ENCODE measurements at regions not wholly inside any gene's neighbourhood (a gene's known extent, or its start where the extent isn't known, plus 50 kb on each side); places are given as distances from the start of the nearest gene placed in this dataset.
"Not testable (repeated sequence)": the region's sequence is repeated elsewhere in the genome, so short reads cannot be mapped to it uniquely, and the experiment has no call there.

- no peaks in the 10 kb centered on the region for H3K27me3 Mint-ChIP-seq (ENCODE audit: low read depth)
- H3K27ac Mint-ChIP-seq: no peak overlapping the region
- H3K36me3 Mint-ChIP-seq (ENCODE audit: low read depth): no peaks in the 10 kb centered on the region
- H3K4me1 Mint-ChIP-seq (ENCODE audit: low read depth): no peaks in the 10 kb centered on the region
- no peak overlapping the region for H3K4me3 Mint-ChIP-seq
- no peaks in the 10 kb centered on the region for H3K9me3 Mint-ChIP-seq
These were observed 159.3 kb upstream of the MARCKS start for GRCh38 chr6:113697632-113698410.

DNA sequence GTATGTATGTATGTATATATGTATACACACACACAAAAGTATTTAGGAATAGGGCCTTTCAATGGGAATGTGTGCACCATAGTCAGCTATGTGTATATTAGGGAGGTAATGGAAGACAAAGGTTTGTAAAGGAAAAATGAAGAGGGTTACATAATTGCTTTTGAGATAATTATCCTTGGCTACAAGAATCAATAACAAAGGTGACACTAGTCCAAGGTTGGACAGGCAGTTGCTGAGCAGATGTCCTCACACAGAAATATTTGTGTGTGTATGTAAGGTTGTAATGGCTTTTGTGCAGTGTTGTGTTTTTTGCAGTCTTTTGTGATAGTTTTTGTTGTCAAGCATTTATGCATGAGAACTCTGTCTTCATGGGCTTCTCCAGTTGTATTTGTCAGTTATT is 157.9 kb upstream of the MARCKS start:
- Mint-ChIP-seq H3K9me3 (no peaks in the 10 kb centered on the region), H3K27ac (no peak overlapping the region), H3K4me1 (ENCODE audit: low read depth) (no peaks in the 10 kb centered on the region), H3K4me3 (no peak overlapping the region), H3K36me3 (ENCODE audit: low read depth) (no peaks in the 10 kb centered on the region), H3K27me3 (ENCODE audit: low read depth) (no peaks in the 10 kb centered on the region)

- no peak overlapping the region for H3K4me3 Mint-ChIP-seq
- no peaks in the 10 kb centered on the region for H3K9me3 Mint-ChIP-seq
- H3K4me1 Mint-ChIP-seq (ENCODE audit: low read depth): no peaks in the 10 kb centered on the region
- no peak overlapping the region for H3K27ac Mint-ChIP-seq
- no peaks in the 10 kb centered on the region for H3K27me3 Mint-ChIP-seq (ENCODE audit: low read depth)
- H3K36me3 Mint-ChIP-seq (ENCODE audit: low read depth): no peaks in the 10 kb centered on the region
These were observed 155.4 kb upstream of the MARCKS start for GRCh38 chr6:113701552-113702254.

DNA sequence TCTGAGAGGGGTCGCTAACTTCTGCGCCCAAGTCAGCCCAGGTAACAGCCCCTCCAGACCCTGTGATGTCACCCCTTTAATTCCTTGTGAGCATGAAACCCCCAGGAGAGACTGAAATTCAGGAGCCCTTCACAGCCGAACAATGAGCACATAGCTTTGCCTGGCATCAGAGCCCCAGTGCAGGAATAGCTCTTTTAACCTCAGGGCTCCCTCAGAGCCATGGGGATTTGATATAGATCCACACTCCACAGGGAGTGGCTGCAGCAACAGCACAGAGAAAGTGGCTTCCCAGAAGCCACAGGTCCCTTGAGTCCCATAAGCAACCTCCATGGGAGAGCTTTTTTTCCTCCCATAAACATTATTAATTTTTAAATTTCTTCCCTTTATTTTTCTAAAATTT is 150.0 kb upstream of the MARCKS start:
- Mint-ChIP-seq H3K4me3 (no peak overlapping the region), H3K4me1 (ENCODE audit: low read depth) (no peaks in the 10 kb centered on the region), H3K36me3 (ENCODE audit: low read depth) (no peaks in the 10 kb centered on the region), H3K27ac (no peak overlapping the region), H3K27me3 (ENCODE audit: low read depth) (no peaks in the 10 kb centered on the region), H3K9me3 (no peaks in the 10 kb centered on the region)

GRCh38 chr6:113709936-113710509 is 147.1 kb upstream of the MARCKS start:
- Mint-ChIP-seq H3K27ac (no peak overlapping the region), H3K36me3 (ENCODE audit: low read depth) (no peaks in the 10 kb centered on the region), H3K4me1 (ENCODE audit: low read depth) (no peaks in the 10 kb centered on the region), H3K4me3 (no peak overlapping the region), H3K9me3 (no peaks in the 10 kb centered on the region), H3K27me3 (ENCODE audit: low read depth) (no peaks in the 10 kb centered on the region)

DNA sequence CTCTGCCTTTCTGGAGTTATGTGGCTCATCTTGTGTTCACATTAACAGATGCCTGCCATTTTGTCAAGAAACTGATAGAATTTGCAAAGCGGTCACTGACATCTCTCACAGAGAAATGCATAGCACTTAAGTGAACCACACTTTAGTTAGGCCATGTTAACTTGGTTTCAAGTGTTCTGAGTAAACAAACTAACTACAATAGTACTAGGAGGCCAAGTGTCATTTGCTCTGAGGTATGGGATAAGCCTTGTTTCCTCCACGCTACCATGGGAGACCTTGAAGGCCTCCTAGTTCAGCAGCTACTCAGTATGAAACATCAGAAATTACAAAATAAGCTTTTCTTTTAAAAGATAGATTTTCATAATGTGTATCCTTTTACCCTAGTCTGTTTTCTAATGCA is 143.5 kb upstream of the MARCKS start:
- Mint-ChIP-seq H3K4me1 (ENCODE audit: low read depth) (no peaks in the 10 kb centered on the region), H3K27ac (no peak overlapping the region), H3K36me3 (ENCODE audit: low read depth) (no peaks in the 10 kb centered on the region), H3K9me3 (no peaks in the 10 kb centered on the region), H3K4me3 (no peak overlapping the region), H3K27me3 (ENCODE audit: low read depth) (no peaks in the 10 kb centered on the region)

DNA sequence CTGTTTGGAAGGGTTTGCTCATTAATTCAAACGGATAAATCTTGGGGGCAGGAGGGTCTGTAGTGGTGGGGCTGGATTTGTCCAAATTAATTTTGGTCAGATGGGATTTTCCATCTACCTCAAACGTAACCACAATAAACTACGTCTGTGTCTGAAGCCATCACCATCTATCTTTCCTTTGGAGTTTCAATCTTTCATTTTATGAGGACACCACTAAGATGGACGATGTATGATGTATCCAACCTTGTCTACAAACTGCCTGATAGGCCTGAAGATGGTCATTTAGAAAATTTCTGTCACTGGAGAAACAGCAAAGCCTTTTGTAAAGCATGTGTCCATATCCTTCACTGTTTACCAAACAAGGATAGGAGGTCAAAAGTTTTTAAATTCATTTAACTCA is 138.6 kb upstream of the MARCKS start:
- no peaks in the 10 kb centered on the region for H3K27me3 Mint-ChIP-seq (ENCODE audit: low read depth)
- no peaks in the 10 kb centered on the region for H3K9me3 Mint-ChIP-seq
- no peaks in the 10 kb centered on the region for H3K36me3 Mint-ChIP-seq (ENCODE audit: low read depth)
- H3K27ac Mint-ChIP-seq: no peak overlapping the region
- H3K4me3 Mint-ChIP-seq: no peak overlapping the region
- H3K4me1 Mint-ChIP-seq (ENCODE audit: low read depth): no peaks in the 10 kb centered on the region

DNA sequence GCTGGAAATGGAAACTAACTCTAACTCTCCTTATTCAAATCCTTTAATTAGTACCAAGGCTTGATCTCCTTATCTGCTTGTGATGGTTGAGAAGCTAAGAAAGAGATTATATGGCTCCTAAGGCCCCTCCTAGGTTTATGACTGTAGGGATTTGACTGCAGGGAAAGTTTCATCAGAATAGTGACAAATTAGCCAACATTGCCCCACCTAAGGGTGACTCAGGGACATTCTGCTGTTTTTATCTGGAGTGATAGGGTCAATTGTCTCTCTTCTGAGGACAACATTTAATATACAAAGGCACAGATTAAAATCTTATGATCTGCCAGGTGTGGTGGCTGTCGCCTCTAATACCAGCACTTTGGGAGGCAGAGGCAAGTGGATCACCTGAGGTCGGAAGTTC is 138.1 kb upstream of the MARCKS start:
- no peaks in the 10 kb centered on the region for H3K9me3 Mint-ChIP-seq
- H3K36me3 Mint-ChIP-seq (ENCODE audit: low read depth): no peaks in the 10 kb centered on the region
- no peaks in the 10 kb centered on the region for H3K4me1 Mint-ChIP-seq (ENCODE audit: low read depth)
- H3K27me3 Mint-ChIP-seq (ENCODE audit: low read depth): no peaks in the 10 kb centered on the region
- H3K27ac Mint-ChIP-seq: no peak overlapping the region
- no peak overlapping the region for H3K4me3 Mint-ChIP-seq

- Mint-ChIP-seq H3K36me3 (ENCODE audit: low read depth) (no peaks in the 10 kb centered on the region), H3K4me1 (ENCODE audit: low read depth) (no peaks in the 10 kb centered on the region), H3K27me3 (ENCODE audit: low read depth) (no peaks in the 10 kb centered on the region), H3K4me3 (no peak overlapping the region), H3K27ac (no peak overlapping the region), H3K9me3 (no peaks in the 10 kb centered on the region)
These were observed 137.6 kb upstream of the MARCKS start for GRCh38 chr6:113719545-113719944.

GRCh38 chr6:113723182-113723581 is 134.0 kb upstream of the MARCKS start:
- Mint-ChIP-seq H3K27me3 (ENCODE audit: low read depth) (peaks cover 2% of the 10 kb centered on the region), H3K4me3 (no peak overlapping the region), H3K4me1 (ENCODE audit: low read depth) (no peaks in the 10 kb centered on the region), H3K27ac (no peak overlapping the region), H3K36me3 (ENCODE audit: low read depth) (no peaks in the 10 kb centered on the region), H3K9me3 (no peaks in the 10 kb centered on the region)

- not testable (repeated sequence) for H3K9me3 Mint-ChIP-seq; H3K4me3 Mint-ChIP-seq; H3K4me1 Mint-ChIP-seq (ENCODE audit: low read depth); H3K27ac Mint-ChIP-seq; H3K36me3 Mint-ChIP-seq (ENCODE audit: low read depth); H3K27me3 Mint-ChIP-seq (ENCODE audit: low read depth)
These were observed 132.2 kb upstream of the MARCKS start for GRCh38 chr6:113724927-113725326.

DNA sequence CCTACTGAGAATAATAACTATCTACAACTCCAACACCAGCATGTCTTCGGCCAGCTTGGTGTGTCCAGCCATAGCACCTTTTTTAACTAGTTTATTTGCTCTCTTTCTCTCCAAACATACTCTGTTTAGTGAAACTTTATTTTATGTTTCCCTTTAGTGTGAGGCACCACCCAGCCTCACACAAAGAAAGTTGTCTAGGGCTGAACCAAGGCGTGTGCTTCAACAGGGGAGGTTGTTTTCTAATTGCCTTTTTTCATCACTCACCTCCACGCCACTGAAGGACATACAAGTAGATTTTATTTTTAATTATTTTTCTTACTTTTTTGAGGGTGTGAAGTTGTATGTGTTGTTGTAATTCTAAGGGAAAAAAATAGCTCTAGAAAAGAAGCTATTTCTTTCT is 125.6 kb upstream of the MARCKS start:
- H3K9me3 Mint-ChIP-seq: no peaks in the 10 kb centered on the region
- no peaks in the 10 kb centered on the region for H3K36me3 Mint-ChIP-seq (ENCODE audit: low read depth)
- no peak overlapping the region for H3K27ac Mint-ChIP-seq
- no peaks in the 10 kb centered on the region for H3K4me1 Mint-ChIP-seq (ENCODE audit: low read depth)
- H3K27me3 Mint-ChIP-seq (ENCODE audit: low read depth): no peaks in the 10 kb centered on the region
- no peak overlapping the region for H3K4me3 Mint-ChIP-seq

- no peaks in the 10 kb centered on the region for H3K4me1 Mint-ChIP-seq (ENCODE audit: low read depth)
- no peaks in the 10 kb centered on the region for H3K9me3 Mint-ChIP-seq
- H3K27me3 Mint-ChIP-seq (ENCODE audit: low read depth): no peaks in the 10 kb centered on the region
- H3K36me3 Mint-ChIP-seq (ENCODE audit: low read depth): no peaks in the 10 kb centered on the region
- no peak overlapping the region for H3K27ac Mint-ChIP-seq
- no peak overlapping the region for H3K4me3 Mint-ChIP-seq
These were observed 124.7 kb upstream of the MARCKS start for GRCh38 chr6:113732384-113732966.

DNA sequence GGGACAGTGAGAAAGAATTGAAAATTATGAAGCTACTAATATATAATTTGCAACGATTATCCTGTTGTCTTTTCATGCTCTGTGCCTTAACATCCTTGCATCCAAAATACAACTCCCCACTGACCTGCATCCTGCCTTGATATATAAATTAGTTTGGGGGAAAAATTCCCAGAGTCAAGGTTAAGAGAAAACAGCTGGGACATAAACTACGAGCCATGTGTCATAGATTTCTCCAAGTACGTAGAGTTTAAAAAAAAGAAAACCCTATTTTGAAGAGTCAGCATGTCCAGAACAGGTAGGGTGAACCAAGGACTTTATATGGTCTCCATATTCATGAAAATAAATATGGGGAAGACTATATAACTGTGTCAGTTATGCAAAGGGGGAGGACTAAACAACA is 123.8 kb upstream of the MARCKS start:
- H3K36me3 Mint-ChIP-seq (ENCODE audit: low read depth): no peaks in the 10 kb centered on the region
- H3K9me3 Mint-ChIP-seq: no peaks in the 10 kb centered on the region
- no peak overlapping the region for H3K27ac Mint-ChIP-seq
- no peaks in the 10 kb centered on the region for H3K27me3 Mint-ChIP-seq (ENCODE audit: low read depth)
- no peaks in the 10 kb centered on the region for H3K4me1 Mint-ChIP-seq (ENCODE audit: low read depth)
- H3K4me3 Mint-ChIP-seq: no peak overlapping the region

GRCh38 chr6:113734982-113735381 is 122.2 kb upstream of the MARCKS start:
- Mint-ChIP-seq H3K4me3 (no peak overlapping the region), H3K9me3 (no peaks in the 10 kb centered on the region), H3K27ac (no peak overlapping the region), H3K27me3 (ENCODE audit: low read depth) (no peaks in the 10 kb centered on the region), H3K4me1 (ENCODE audit: low read depth) (no peaks in the 10 kb centered on the region), H3K36me3 (ENCODE audit: low read depth) (no peaks in the 10 kb centered on the region)

Data from T-helper 1 cell treated with Interleukin-12 subunit alpha and Interleukin-12 subunit beta and Interleukin-4 antibody, amounts not matched to agents 30 μg/mL and 1 μg/mL, for 36 hours (primary cell).